ENCODE measurements at regions not wholly inside any gene's neighbourhood (a gene's known extent, or its start where the extent isn't known, plus 50 kb on each side); places are given as distances from the start of the nearest gene placed in this dataset.
"Not testable (repeated sequence)": the region's sequence is repeated elsewhere in the genome, so short reads cannot be mapped to it uniquely, and the experiment has no call there.

DNA sequence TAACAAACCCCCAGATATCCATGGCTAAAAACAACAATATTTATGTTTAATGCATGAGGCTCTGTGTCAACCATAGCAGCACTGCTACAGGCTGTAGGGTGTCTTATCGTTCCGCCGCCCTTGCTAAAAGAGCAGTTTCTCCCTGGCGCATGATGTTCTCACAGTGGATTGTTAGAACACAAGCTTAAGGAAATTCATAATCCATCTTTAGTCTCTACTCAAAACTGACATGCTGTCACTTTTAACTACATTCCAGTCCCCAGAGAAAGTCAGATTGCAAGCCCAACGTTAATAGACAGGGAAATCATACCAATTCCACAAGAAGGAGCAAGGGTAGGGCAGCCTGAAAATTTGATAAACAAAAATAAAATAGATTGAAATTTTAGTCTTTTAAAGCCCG is 1960.8 kb downstream of the PCDH7 start:
- CTCF ChIA-PET = no interaction called here
- POLR2A ChIA-PET = no interaction called here
- DNase-seq (ENCODE audit: extremely low spot score) = no peak
- TF ChIP-seq, protein P1, sequence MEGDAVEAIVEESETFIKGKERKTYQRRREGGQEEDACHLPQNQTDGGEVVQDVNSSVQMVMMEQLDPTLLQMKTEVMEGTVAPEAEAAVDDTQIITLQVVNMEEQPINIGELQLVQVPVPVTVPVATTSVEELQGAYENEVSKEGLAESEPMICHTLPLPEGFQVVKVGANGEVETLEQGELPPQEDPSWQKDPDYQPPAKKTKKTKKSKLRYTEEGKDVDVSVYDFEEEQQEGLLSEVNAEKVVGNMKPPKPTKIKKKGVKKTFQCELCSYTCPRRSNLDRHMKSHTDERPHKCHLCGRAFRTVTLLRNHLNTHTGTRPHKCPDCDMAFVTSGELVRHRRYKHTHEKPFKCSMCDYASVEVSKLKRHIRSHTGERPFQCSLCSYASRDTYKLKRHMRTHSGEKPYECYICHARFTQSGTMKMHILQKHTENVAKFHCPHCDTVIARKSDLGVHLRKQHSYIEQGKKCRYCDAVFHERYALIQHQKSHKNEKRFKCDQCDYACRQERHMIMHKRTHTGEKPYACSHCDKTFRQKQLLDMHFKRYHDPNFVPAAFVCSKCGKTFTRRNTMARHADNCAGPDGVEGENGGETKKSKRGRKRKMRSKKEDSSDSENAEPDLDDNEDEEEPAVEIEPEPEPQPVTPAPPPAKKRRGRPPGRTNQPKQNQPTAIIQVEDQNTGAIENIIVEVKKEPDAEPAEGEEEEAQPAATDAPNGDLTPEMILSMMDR (IDR thresholded peaks at IDR 0.05; ENCODE audit: control extremely low read depth, extremely low read depth, low read depth, missing control alignments) = no peak

DNA sequence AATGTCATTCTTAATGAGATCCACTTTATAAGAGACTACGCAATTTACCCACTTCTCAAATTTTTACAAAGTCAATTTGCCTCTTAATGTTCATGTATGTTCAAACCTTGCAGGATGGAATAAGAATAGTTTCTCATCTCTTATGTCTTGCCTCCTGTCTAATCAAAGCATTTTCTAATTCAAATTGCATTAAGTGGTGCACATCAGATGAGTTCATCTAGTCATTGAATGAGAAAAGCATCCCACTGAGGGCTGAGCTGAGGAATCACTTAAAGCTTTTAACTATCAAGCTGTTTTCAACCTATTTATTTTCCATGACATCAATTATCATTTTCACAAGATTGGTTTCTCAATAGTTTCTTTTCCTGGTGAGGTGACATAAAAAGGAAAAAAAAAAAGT is 1964.0 kb downstream of the PCDH7 start:
- TF ChIP-seq, protein P1 (IDR thresholded peaks at IDR 0.05; ENCODE audit: control extremely low read depth, extremely low read depth, low read depth, missing control alignments) = no peak
- ChIA-PET POLR2A (no interaction called here), CTCF (no interaction called here)

DNA sequence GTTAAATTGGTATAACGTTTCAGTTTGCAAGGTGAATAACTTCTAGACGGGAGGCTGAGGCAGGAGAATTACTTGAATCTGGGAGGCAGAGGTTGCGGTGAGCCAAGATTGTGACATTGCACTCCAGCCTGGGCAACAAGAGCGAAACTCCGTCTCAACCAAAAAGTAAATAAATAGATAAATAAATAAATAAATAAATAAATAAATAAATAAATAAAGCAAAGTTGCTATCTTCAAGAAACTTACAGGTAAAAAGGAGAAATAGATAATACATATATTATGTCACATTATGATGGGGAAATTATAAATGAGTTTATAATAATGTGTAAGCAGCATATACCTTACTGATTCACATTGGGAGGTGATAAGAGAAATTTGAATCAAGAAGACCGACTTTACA is 1966.0 kb downstream of the PCDH7 start:
- CTCF ChIA-PET = interaction anchor here (0.5 kb wide), 1 partner anchor 186 kb away, joined by 3 read pairs; no protein-coding TSS in a partner anchor
- no peak for DNase-seq (ENCODE audit: extremely low spot score)
- POLR2A ChIA-PET = no interaction called here
- TF ChIP-seq, protein P1 (IDR thresholded peaks at IDR 0.05; ENCODE audit: control extremely low read depth, extremely low read depth, low read depth, missing control alignments) = no peak

More for the DNA sequence above, 1964.0 kb downstream of the PCDH7 start:
- DNase-seq (ENCODE audit: extremely low spot score) = no peak

DNA sequence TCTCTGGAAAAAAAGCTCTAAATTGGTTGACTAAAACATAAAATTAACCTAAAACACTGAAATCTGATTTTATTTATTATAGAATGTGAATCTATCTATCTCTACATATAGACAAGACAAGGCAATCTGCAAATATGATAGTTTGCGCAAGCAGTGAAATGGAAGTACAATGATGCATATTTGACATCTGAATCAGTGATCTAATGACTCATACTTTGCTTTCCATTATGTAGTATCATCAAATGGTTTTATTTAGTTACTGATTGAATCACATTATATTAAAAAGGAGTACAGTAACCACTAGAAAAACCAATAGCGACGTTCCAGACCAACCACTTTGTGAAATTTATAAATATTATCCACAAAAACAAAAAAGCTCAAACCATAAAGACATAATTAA is 1969.3 kb downstream of the PCDH7 start:
- POLR2A ChIA-PET = no interaction called here
- DNase-seq (ENCODE audit: extremely low spot score) = no peak
- TF ChIP-seq, protein P1 (IDR thresholded peaks at IDR 0.05; ENCODE audit: control extremely low read depth, extremely low read depth, low read depth, missing control alignments) = no peak
- CTCF ChIA-PET = no interaction called here

DNA sequence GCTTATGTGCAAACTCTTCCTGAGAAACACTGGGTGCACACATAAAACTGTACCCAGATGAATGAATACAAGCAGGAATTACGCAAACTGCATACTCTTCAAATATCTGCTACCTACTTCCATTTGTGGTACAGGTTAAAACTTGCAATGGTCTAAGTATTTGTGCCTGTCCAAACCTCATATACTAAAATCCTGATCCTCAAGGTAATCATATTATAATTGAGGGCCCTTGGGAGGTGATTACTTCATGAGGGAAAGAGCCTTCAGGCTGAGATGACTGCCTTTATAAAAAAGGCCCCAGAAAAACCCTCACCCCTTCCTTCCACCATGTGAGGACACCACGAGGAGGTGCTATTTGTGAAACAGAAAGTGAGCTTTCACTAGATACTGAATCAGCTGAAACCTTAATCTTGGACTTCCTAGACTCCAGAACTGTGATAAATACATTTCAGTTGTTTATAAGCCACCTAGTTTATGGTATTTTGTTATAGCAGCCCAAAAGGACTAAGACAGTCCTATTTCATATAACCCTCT is 1977.2 kb downstream of the PCDH7 start:
- no peak for DNase-seq (ENCODE audit: extremely low spot score)
- ChIA-PET CTCF (no interaction called here), POLR2A (no interaction called here)
- TF ChIP-seq, protein P1 (IDR thresholded peaks at IDR 0.05; ENCODE audit: control extremely low read depth, extremely low read depth, low read depth, missing control alignments) = no peak

DNA sequence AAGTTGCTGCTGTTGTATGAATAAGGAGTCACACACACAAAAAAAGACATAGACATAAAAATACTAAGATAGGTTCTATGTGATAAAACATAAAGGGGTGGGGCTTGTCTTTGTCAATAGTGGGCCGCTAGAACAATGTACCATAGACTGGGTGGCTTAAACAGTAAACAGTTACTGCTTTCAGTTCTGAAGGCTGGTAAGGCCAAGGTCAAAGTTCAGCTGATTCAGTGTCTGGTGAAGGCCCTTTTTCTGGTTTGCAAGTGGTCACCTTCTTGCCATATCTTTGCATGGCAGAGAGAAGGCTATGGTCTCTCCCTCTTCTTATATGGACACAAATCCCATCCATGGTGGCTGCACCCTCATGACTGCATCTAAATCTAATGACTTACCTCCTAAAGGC is 1980.7 kb downstream of the PCDH7 start:
- DNase-seq (ENCODE audit: extremely low spot score) = no peak
- ChIA-PET CTCF (no interaction called here), POLR2A (no interaction called here)
- TF ChIP-seq, protein P1 (IDR thresholded peaks at IDR 0.05; ENCODE audit: control extremely low read depth, extremely low read depth, low read depth, missing control alignments) = no peak

DNA sequence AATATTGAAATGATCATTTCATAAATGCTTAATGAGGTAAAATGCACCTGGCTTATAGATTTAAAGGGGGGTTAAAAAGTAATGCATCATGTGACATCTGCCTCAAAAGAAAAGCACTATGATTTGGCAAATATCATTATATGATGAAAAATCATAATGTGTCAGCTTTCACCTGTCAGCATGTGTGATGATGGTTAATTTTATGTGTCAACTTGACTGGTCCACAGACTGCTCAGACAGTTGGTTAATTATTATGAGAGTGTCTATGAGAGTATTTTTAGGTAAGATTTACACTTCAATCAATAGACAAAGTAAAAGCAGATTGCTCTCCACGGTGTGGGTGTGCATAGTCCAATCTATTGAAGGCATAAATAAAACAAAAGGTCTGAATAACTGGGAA is 1986.7 kb downstream of the PCDH7 start:
- ChIA-PET CTCF (no interaction called here), POLR2A (no interaction called here)
- DNase-seq (ENCODE audit: extremely low spot score) = no peak
- TF ChIP-seq, protein P1 (IDR thresholded peaks at IDR 0.05; ENCODE audit: control extremely low read depth, extremely low read depth, low read depth, missing control alignments) = no peak

DNA sequence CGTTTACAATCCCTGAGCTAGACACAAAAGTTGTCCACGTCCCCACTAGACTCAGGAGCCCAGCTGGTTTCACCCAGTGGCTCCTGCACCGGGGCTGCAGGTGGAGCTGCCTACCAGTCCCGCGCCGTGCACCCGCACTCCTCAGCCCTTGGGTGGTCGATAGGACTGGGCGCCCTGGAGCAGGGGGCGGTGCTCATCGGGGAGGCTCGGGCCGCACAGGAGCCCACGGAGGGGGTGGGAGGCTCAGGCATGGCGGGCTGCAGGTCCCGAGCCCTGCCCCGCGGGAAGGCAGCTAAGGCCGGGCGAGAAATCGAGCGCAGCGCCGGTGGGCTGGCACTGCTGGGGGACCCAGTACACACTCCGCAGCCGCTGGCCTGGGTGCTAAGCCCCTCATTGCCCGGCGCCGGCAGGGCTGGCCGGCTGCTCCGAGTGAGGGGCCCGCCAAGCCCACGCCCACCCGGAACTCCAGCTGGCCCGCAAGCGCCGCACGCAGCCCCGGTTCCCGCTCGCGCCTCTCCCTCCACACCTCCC is 1996.0 kb downstream of the PCDH7 start:
- CTCF ChIA-PET = interaction anchor here (1.2 kb wide), 1 partner anchor 9 kb away, joined by 5 read pairs; no protein-coding TSS in a partner anchor
- DNase-seq (ENCODE audit: extremely low spot score); POLR2A ChIA-PET: not testable (repeated sequence)
